ENCODE measurements at regions not wholly inside any gene's neighbourhood (a gene's known extent, or its start where the extent isn't known, plus 50 kb on each side); places are given as distances from the start of the nearest gene placed in this dataset.

GRCh38 chr6:167578371-167578901 is 248.3 kb upstream of the AFDN start:
- Histone ChIP-seq H3K27ac (ENCODE audit: poor library complexity, severe bottlenecking) (no peak overlapping the region), H3K4me1 (ENCODE audit: insufficient read depth, poor library complexity, severe bottlenecking) (no peaks in the 10 kb centered on the region), H3K36me3 (ENCODE audit: low read depth) (no peaks in the 10 kb centered on the region), H3K4me3 (ENCODE audit: severe bottlenecking) (no peak overlapping the region), H3K9me3 (ENCODE audit: severe bottlenecking) (no peaks in the 10 kb centered on the region), H3K27me3 (ENCODE audit: insufficient read depth, poor library complexity, severe bottlenecking) (no peaks in the 10 kb centered on the region)
- no peak for DNase-seq (ENCODE audit: low spot score)
- ATAC-seq (ENCODE audit: low read depth): no peak
- no peak for TF ChIP-seq CTCF (IDR thresholded peaks at IDR 0.05; ENCODE audit: poor library complexity, severe bottlenecking)

GRCh38 chr6:167579806-167580618 is 246.7 kb upstream of the AFDN start:
- TF ChIP-seq CTCF (IDR thresholded peaks at IDR 0.05; ENCODE audit: poor library complexity, severe bottlenecking): no peak
- no peaks in the 10 kb centered on the region for H3K9me3 ChIP-seq (ENCODE audit: severe bottlenecking)
- no peak for DNase-seq (ENCODE audit: low spot score)

GRCh38 chr6:167580619-167580911 is 246.1 kb upstream of the AFDN start:
- H3K4me3 ChIP-seq (ENCODE audit: severe bottlenecking): no peak overlapping the region
- H3K9me3 ChIP-seq (ENCODE audit: severe bottlenecking): no peaks in the 10 kb centered on the region
- H3K27ac ChIP-seq (ENCODE audit: poor library complexity, severe bottlenecking): no peak overlapping the region
- no peak for TF ChIP-seq CTCF (IDR thresholded peaks at IDR 0.05; ENCODE audit: poor library complexity, severe bottlenecking)
- H3K4me1 ChIP-seq (ENCODE audit: insufficient read depth, poor library complexity, severe bottlenecking): no peaks in the 10 kb centered on the region
- ATAC-seq (ENCODE audit: low read depth): no peak
- no peaks in the 10 kb centered on the region for H3K27me3 ChIP-seq (ENCODE audit: insufficient read depth, poor library complexity, severe bottlenecking)
- no peaks in the 10 kb centered on the region for H3K36me3 ChIP-seq (ENCODE audit: low read depth)
- no peak for DNase-seq (ENCODE audit: low spot score)

More at GRCh38 chr6:167579806-167580618, 246.7 kb upstream of the AFDN start:
- Histone ChIP-seq H3K27ac (ENCODE audit: poor library complexity, severe bottlenecking) (no peak overlapping the region), H3K4me3 (ENCODE audit: severe bottlenecking) (no peak overlapping the region), H3K27me3 (ENCODE audit: insufficient read depth, poor library complexity, severe bottlenecking) (no peaks in the 10 kb centered on the region), H3K4me1 (ENCODE audit: insufficient read depth, poor library complexity, severe bottlenecking) (no peaks in the 10 kb centered on the region), H3K36me3 (ENCODE audit: low read depth) (no peaks in the 10 kb centered on the region)
- ATAC-seq (ENCODE audit: low read depth): no peak

- no peak for DNase-seq (ENCODE audit: low spot score)
- Histone ChIP-seq H3K4me3 (ENCODE audit: severe bottlenecking) (no peak overlapping the region), H3K27me3 (ENCODE audit: insufficient read depth, poor library complexity, severe bottlenecking) (no peaks in the 10 kb centered on the region), H3K4me1 (ENCODE audit: insufficient read depth, poor library complexity, severe bottlenecking) (no peaks in the 10 kb centered on the region), H3K27ac (ENCODE audit: poor library complexity, severe bottlenecking) (no peak overlapping the region), H3K36me3 (ENCODE audit: low read depth) (no peaks in the 10 kb centered on the region), H3K9me3 (ENCODE audit: severe bottlenecking) (no peaks in the 10 kb centered on the region)
- TF ChIP-seq CTCF (IDR thresholded peaks at IDR 0.05; ENCODE audit: poor library complexity, severe bottlenecking): no peak
- ATAC-seq (ENCODE audit: low read depth): no peak
Observed at GRCh38 chr6:167581637-167582036, 245.1 kb upstream of the AFDN start.

- Histone ChIP-seq H3K4me3 (ENCODE audit: severe bottlenecking) (no peak overlapping the region), H3K27ac (ENCODE audit: poor library complexity, severe bottlenecking) (no peak overlapping the region), H3K9me3 (ENCODE audit: severe bottlenecking) (no peaks in the 10 kb centered on the region), H3K4me1 (ENCODE audit: insufficient read depth, poor library complexity, severe bottlenecking) (no peaks in the 10 kb centered on the region), H3K27me3 (ENCODE audit: insufficient read depth, poor library complexity, severe bottlenecking) (no peaks in the 10 kb centered on the region), H3K36me3 (ENCODE audit: low read depth) (no peaks in the 10 kb centered on the region)
- no peak for TF ChIP-seq CTCF (IDR thresholded peaks at IDR 0.05; ENCODE audit: poor library complexity, severe bottlenecking)
- DNase-seq (ENCODE audit: low spot score): no peak
- ATAC-seq (ENCODE audit: low read depth): no peak
Observed at GRCh38 chr6:167583412-167583811, 243.3 kb upstream of the AFDN start.

All from RWPE2 (cell line).